GM12892 (cell line): ENCODE measurements at regions not wholly inside any gene's neighbourhood (a gene's known extent, or its start where the extent isn't known, plus 50 kb on each side); places are given as distances from the start of the nearest gene placed in this dataset.

Source experiments
- POLR2A ChIP-seq: IDR thresholded peaks from 2 replicates; pipeline ENCODE4 v1.6.1; 2011; ENCODE audit warnings: low read depth, low read length, control low read depth
- POLR2AphosphoS5 ChIP-seq: IDR thresholded peaks from 2 replicates; pipeline ENCODE4 v1.6.1; 2011; ENCODE audit warnings: low read depth, low read length, control low read depth
- TAF1 ChIP-seq: IDR thresholded peaks from 2 replicates; pipeline ENCODE4 v1.6.1; 2011; ENCODE audit warnings: low read depth, mild to moderate bottlenecking, control low read depth, low read length, borderline replicate concordance

- TF ChIP-seq POLR2AphosphoS5 (no peak), TAF1 (no peak), POLR2A (no peak)
Observed at GRCh38 chr5:164563370-164563769, 1058.0 kb downstream of the MAT2B start.
